ENCODE measurements at regions not wholly inside any gene's neighbourhood (a gene's known extent, or its start where the extent isn't known, plus 50 kb on each side); places are given as distances from the start of the nearest gene placed in this dataset.

DNA sequence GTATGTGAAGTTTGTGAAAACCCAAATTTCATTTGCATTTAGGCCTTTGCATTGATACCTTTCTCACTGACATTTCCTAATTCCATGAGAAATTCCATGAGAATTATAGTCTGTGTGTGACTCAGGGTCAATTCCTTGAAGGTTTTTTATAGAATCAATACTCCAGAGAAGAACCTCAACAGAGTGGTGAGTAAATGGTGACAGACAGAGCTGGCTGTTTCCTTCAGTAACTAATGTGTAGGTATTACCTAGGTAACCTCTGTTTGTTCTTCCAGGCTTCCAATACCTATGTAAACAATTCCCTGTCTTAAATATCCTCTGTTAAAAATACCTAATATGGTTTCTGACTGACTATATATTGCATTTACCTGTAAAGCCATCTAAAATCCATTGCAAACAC lies 117.0 kb downstream of the TTC8 start:
- no peak for TF ChIP-seq CTCF (IDR thresholded peaks at IDR 0.05; ENCODE audit: poor library complexity, severe bottlenecking)
- no peak for TF ChIP-seq EZH2 (IDR thresholded peaks at IDR 0.05; ENCODE audit: borderline replicate concordance, insufficient read depth, low read length, poor library complexity, severe bottlenecking)
- no peak for TF ChIP-seq POLR2AphosphoS5 (IDR thresholded peaks at IDR 0.05)
- TF ChIP-seq EP300 (conservative IDR thresholded peaks at IDR 0.05; ENCODE audit: poor library complexity, severe bottlenecking): no peak
- TF ChIP-seq TAF1 (IDR thresholded peaks at IDR 0.05; ENCODE audit: low read depth): no peak

All from neural cell (in vitro differentiated cells).